Tibial nerve (tissue), 3 donors: ENCODE measurements at regions not wholly inside any gene's neighbourhood (a gene's known extent, or its start where the extent isn't known, plus 50 kb on each side); places are given as distances from the start of the nearest gene placed in this dataset.
"Not testable (repeated sequence)": the region's sequence is repeated elsewhere in the genome, so short reads cannot be mapped to it uniquely, and the experiment has no call there.

Experiments used
- POLR2A ChIP-seq, 2 donors: fragments of 450-650 bp; IDR thresholded peaks; one replicate each; pipeline ENCODE4 v1.6.1; 2017; ENCODE audit warnings: antibody characterized with exemption in 2 of 2, mild to moderate bottlenecking in 2 of 2, moderate library complexity in 2 of 2
- TF ChIP-seq, protein P1 (sequence below), 5 experiments: fragments of 200-600 bp in 3 of 5; fragments of 450-650 bp in 2 of 5; sonication (generic) in 3 of 5; IDR thresholded peaks; one replicate each; pipeline ENCODE4 v1.5.1; 2016 to 2019; ENCODE audit warnings: antibody characterized with exemption in 5 of 5, mild to moderate bottlenecking in 3 of 5, moderate library complexity in 2 of 5

DNA sequence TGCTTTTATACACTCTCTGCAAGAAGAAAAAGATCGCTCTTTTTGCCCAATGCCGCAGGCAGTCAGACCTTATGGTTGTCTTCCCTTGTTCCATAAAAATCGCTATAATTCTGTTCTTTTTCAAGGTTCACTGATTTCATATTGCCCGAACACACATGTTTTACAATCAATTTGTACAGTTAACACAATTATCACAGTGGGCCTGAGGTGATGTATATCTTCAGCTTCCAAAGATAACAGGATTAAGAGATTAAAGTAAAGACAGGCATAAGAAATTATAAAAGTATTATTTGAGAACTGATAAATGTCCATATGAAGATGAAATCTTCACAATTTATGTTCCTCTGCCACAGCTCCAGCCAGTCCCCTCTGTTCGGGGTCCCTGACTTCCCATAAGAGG is 703.4 kb upstream of the RAG2 start:
- TF ChIP-seq, protein P1, sequence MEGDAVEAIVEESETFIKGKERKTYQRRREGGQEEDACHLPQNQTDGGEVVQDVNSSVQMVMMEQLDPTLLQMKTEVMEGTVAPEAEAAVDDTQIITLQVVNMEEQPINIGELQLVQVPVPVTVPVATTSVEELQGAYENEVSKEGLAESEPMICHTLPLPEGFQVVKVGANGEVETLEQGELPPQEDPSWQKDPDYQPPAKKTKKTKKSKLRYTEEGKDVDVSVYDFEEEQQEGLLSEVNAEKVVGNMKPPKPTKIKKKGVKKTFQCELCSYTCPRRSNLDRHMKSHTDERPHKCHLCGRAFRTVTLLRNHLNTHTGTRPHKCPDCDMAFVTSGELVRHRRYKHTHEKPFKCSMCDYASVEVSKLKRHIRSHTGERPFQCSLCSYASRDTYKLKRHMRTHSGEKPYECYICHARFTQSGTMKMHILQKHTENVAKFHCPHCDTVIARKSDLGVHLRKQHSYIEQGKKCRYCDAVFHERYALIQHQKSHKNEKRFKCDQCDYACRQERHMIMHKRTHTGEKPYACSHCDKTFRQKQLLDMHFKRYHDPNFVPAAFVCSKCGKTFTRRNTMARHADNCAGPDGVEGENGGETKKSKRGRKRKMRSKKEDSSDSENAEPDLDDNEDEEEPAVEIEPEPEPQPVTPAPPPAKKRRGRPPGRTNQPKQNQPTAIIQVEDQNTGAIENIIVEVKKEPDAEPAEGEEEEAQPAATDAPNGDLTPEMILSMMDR (IDR thresholded peaks at IDR 0.05), result not testable (repeated sequence)
- not testable (repeated sequence) for TF ChIP-seq POLR2A (IDR thresholded peaks at IDR 0.05)
